ENCODE measurements at regions not wholly inside any gene's neighbourhood (a gene's known extent, or its start where the extent isn't known, plus 50 kb on each side); places are given as distances from the start of the nearest gene placed in this dataset.

GRCh38 chr1:95386915-95387314, 152.9 kb downstream of the RWDD3 start (continued):
- TF ChIP-seq YY1 (IDR thresholded peaks at IDR 0.05; ENCODE audit: low read depth): no peak
- TF ChIP-seq, protein P1, sequence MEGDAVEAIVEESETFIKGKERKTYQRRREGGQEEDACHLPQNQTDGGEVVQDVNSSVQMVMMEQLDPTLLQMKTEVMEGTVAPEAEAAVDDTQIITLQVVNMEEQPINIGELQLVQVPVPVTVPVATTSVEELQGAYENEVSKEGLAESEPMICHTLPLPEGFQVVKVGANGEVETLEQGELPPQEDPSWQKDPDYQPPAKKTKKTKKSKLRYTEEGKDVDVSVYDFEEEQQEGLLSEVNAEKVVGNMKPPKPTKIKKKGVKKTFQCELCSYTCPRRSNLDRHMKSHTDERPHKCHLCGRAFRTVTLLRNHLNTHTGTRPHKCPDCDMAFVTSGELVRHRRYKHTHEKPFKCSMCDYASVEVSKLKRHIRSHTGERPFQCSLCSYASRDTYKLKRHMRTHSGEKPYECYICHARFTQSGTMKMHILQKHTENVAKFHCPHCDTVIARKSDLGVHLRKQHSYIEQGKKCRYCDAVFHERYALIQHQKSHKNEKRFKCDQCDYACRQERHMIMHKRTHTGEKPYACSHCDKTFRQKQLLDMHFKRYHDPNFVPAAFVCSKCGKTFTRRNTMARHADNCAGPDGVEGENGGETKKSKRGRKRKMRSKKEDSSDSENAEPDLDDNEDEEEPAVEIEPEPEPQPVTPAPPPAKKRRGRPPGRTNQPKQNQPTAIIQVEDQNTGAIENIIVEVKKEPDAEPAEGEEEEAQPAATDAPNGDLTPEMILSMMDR (IDR thresholded peaks at IDR 0.05): no peak

- 14% methylated on average over 3 of the region's 3 CpGs for WGBS (ENCODE audit: low lambda C conversion rate)
- H3K4me2 ChIP-seq: no peak overlapping the region
- ChIA-PET CTCF (interaction anchor here (1.3 kb wide), 1 partner anchor 9 kb away, joined by 3 read pairs; no protein-coding TSS in a partner anchor), POLR2A (interaction anchor here (0.9 to 1.4 kb wide), 3 partner anchors 9 to 267 kb away, joined by 4 to 5 read pairs (median 4); no protein-coding TSS in a partner anchor)
- H3K4me3 ChIP-seq (ENCODE audit: low read depth in 2 of 2, low read length in 1 of 2): no peak overlapping the region
- no peaks in the 10 kb centered on the region for H3K79me2 ChIP-seq (ENCODE audit: insufficient read depth)
- no peak for DNase-seq
- no peaks in the 10 kb centered on the region for H3K9me3 ChIP-seq
- H3K27me3 ChIP-seq (ENCODE audit: insufficient read depth): no peaks in the 10 kb centered on the region
- TF ChIP-seq EP300 (IDR thresholded peaks at IDR 0.05; ENCODE audit: borderline replicate concordance in 1 of 2, low read depth in 1 of 2, low read length in 1 of 2) (peak in 1 of 2 experiments; percentile 62; a peak in 1 of 4 replicates), NRF1 (IDR thresholded peaks at IDR 0.05; ENCODE audit: low read depth, low read length) (no peak), GABPA (IDR thresholded peaks at IDR 0.05; ENCODE audit: low read depth) (no peak), SIN3A (IDR thresholded peaks at IDR 0.05; ENCODE audit: borderline replicate concordance, low read depth, low read length) (no peak), CHD2 (IDR thresholded peaks at IDR 0.05; ENCODE audit: low read length, partially characterized antibody) (no peak), RAD21 (IDR thresholded peaks at IDR 0.05; ENCODE audit: low read length) (peak; percentile 11; the same call in 1 of the 2 replicates), NFIC (IDR thresholded peaks at IDR 0.05; ENCODE audit: borderline replicate concordance) (no peak), JUND (IDR thresholded peaks at IDR 0.05) (no peak), RXRA (IDR thresholded peaks at IDR 0.05; ENCODE audit: borderline replicate concordance, low read depth) (no peak), GATA2 (CRISPR knock-in tag; IDR thresholded peaks at IDR 0.05) (peak; percentile 23), TCF12 (IDR thresholded peaks at IDR 0.05) (no peak), ZBTB33 (IDR thresholded peaks at IDR 0.05; ENCODE audit: borderline replicate concordance, low read depth) (no peak), MEF2A (IDR thresholded peaks at IDR 0.05; ENCODE audit: borderline replicate concordance, low read depth) (no peak)
- TF ChIP-seq, protein P2, sequence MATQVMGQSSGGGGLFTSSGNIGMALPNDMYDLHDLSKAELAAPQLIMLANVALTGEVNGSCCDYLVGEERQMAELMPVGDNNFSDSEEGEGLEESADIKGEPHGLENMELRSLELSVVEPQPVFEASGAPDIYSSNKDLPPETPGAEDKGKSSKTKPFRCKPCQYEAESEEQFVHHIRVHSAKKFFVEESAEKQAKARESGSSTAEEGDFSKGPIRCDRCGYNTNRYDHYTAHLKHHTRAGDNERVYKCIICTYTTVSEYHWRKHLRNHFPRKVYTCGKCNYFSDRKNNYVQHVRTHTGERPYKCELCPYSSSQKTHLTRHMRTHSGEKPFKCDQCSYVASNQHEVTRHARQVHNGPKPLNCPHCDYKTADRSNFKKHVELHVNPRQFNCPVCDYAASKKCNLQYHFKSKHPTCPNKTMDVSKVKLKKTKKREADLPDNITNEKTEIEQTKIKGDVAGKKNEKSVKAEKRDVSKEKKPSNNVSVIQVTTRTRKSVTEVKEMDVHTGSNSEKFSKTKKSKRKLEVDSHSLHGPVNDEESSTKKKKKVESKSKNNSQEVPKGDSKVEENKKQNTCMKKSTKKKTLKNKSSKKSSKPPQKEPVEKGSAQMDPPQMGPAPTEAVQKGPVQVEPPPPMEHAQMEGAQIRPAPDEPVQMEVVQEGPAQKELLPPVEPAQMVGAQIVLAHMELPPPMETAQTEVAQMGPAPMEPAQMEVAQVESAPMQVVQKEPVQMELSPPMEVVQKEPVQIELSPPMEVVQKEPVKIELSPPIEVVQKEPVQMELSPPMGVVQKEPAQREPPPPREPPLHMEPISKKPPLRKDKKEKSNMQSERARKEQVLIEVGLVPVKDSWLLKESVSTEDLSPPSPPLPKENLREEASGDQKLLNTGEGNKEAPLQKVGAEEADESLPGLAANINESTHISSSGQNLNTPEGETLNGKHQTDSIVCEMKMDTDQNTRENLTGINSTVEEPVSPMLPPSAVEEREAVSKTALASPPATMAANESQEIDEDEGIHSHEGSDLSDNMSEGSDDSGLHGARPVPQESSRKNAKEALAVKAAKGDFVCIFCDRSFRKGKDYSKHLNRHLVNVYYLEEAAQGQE (IDR thresholded peaks at IDR 0.05; ENCODE audit: low read depth, low read length): no peak
- TF ChIP-seq, protein P3, sequence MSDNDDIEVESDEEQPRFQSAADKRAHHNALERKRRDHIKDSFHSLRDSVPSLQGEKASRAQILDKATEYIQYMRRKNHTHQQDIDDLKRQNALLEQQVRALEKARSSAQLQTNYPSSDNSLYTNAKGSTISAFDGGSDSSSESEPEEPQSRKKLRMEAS (IDR thresholded peaks at IDR 0.05; ENCODE audit: low read depth): no peak
- no peaks in the 10 kb centered on the region for H3F3A ChIP-seq (replicated peaks; ENCODE audit: insufficient read depth)
- H3K9ac ChIP-seq: no peak overlapping the region
- H3K27ac ChIP-seq (ENCODE audit: low read depth in 2 of 2, low read length in 1 of 2): peak overlapping the region in 1 of 2 experiments; percentile 99; a peak in 2 of 4 replicates
- no peak overlapping the region for H2AFZ ChIP-seq (ENCODE audit: low read depth)
- H3K4me1 ChIP-seq (ENCODE audit: control insufficient read depth in 1 of 2, insufficient read depth in 2 of 2, low read depth in 1 of 2, low read length in 1 of 2): peaks cover 0 to 29% of the 10 kb centered on the region in 2 experiments; a peak in 2 of 4 replicates
- H3K9me2 ChIP-seq: no peaks in the 10 kb centered on the region
- H4K20me1 ChIP-seq (ENCODE audit: insufficient read depth): no peaks in the 10 kb centered on the region
- H3K36me3 ChIP-seq (replicated peaks in 1 of 2; ENCODE audit: control insufficient read depth in 1 of 2, insufficient read depth in 2 of 2, low read length in 1 of 2): no peaks in the 10 kb centered on the region
These were observed 154.0 kb downstream of the RWDD3 start for GRCh38 chr1:95388031-95388430.

Measured in SK-N-SH (cell line).